PFSK-1 (cell line): ENCODE measurements at regions not wholly inside any gene's neighbourhood (a gene's known extent, or its start where the extent isn't known, plus 50 kb on each side); places are given as distances from the start of the nearest gene placed in this dataset.

Experiments
- FOXP2 ChIP-seq: optimal IDR thresholded peaks from 2 replicates; pipeline ENCODE3; 2011; ENCODE audit warnings: borderline replicate concordance, control low read depth, inconsistent platforms; ENCODE audit not compliant: insufficient read depth; ENCODE audit errors: extremely low read length, extremely low read depth
- POLR2AphosphoS5 ChIP-seq: IDR thresholded peaks from 2 replicates; pipeline ENCODE4 v1.6.1; 2012; ENCODE audit warnings: low read depth, mild to moderate bottlenecking, control low read depth, low read length, moderate library complexity
- SIN3A ChIP-seq: IDR thresholded peaks from 2 replicates; pipeline ENCODE4 v1.6.1; 2012; ENCODE audit warnings: mild to moderate bottlenecking, low read length, moderate library complexity, borderline replicate concordance; ENCODE audit not compliant: insufficient read depth
- TAF1 ChIP-seq: IDR thresholded peaks from 2 replicates; pipeline ENCODE4 v1.6.1; 2012; ENCODE audit warnings: low read length, control low read depth, borderline replicate concordance; ENCODE audit not compliant: insufficient read depth
- TF ChIP-seq, protein P1 (sequence below), 2 experiments: IDR thresholded peaks; 2 replicates each; pipeline versions ENCODE4 v1.6.1 to v1.8.0; 2011 to 2012; ENCODE audit warnings: low read depth in 2 of 2, low read length in 2 of 2, control low read depth in 1 of 2, inconsistent platforms in 1 of 2, mild to moderate bottlenecking in 1 of 2, moderate library complexity in 1 of 2; ENCODE audit not compliant: insufficient read depth in 1 of 2

- TF ChIP-seq, protein P1, sequence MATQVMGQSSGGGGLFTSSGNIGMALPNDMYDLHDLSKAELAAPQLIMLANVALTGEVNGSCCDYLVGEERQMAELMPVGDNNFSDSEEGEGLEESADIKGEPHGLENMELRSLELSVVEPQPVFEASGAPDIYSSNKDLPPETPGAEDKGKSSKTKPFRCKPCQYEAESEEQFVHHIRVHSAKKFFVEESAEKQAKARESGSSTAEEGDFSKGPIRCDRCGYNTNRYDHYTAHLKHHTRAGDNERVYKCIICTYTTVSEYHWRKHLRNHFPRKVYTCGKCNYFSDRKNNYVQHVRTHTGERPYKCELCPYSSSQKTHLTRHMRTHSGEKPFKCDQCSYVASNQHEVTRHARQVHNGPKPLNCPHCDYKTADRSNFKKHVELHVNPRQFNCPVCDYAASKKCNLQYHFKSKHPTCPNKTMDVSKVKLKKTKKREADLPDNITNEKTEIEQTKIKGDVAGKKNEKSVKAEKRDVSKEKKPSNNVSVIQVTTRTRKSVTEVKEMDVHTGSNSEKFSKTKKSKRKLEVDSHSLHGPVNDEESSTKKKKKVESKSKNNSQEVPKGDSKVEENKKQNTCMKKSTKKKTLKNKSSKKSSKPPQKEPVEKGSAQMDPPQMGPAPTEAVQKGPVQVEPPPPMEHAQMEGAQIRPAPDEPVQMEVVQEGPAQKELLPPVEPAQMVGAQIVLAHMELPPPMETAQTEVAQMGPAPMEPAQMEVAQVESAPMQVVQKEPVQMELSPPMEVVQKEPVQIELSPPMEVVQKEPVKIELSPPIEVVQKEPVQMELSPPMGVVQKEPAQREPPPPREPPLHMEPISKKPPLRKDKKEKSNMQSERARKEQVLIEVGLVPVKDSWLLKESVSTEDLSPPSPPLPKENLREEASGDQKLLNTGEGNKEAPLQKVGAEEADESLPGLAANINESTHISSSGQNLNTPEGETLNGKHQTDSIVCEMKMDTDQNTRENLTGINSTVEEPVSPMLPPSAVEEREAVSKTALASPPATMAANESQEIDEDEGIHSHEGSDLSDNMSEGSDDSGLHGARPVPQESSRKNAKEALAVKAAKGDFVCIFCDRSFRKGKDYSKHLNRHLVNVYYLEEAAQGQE (IDR thresholded peaks at IDR 0.05; ENCODE audit: insufficient read depth in 1 of 2, low read depth in 2 of 2, low read length in 2 of 2): no peak
- no peak for TF ChIP-seq POLR2AphosphoS5
Measured at GRCh38 chr4:151584101-151584500, 175.1 kb downstream of the FHIP1A start.

- TF ChIP-seq FOXP2: no peak
- TF ChIP-seq, protein P1 (IDR thresholded peaks at IDR 0.05; ENCODE audit: insufficient read depth in 1 of 2, low read depth in 2 of 2, low read length in 2 of 2): no peak
- TF ChIP-seq TAF1: no peak
Measured at GRCh38 chr4:151599863-151600262, 160.9 kb downstream of the GATB start.

GRCh38 chr4:151600432-151600831 lies 160.4 kb downstream of the GATB start:
- TF ChIP-seq, protein P1 (IDR thresholded peaks at IDR 0.05; ENCODE audit: insufficient read depth in 1 of 2, low read depth in 2 of 2, low read length in 2 of 2): no peak
- TF ChIP-seq SIN3A (no peak), FOXP2 (no peak), TAF1 (no peak), POLR2AphosphoS5 (no peak)

DNA sequence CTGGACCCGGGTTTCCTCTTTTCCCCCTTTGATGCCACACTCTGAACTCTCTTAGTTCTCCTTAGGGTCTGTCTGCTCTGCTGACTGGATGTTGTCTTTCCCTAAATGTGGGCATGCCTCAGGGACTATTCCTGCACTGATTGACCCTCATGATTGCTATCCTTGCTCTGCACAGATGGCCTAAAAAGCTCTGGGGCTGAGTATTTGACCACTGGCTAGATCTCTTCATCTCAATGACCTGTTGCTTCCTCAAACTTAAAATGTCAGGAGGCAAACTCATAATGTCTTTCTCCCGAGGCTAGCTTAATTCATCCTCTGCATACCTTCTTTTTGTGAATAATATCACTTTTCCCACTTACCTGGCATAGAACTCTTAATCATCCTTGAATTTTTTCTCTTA lies 157.4 kb downstream of the GATB start:
- TF ChIP-seq, protein P1 (IDR thresholded peaks at IDR 0.05; ENCODE audit: insufficient read depth in 1 of 2, low read depth in 2 of 2, low read length in 2 of 2): no peak
- TF ChIP-seq FOXP2: no peak
- TF ChIP-seq TAF1: no peak
- no peak for TF ChIP-seq SIN3A
- TF ChIP-seq POLR2AphosphoS5: no peak

- TF ChIP-seq POLR2AphosphoS5 (no peak), SIN3A (no peak), TAF1 (no peak), FOXP2 (no peak)
- TF ChIP-seq, protein P1 (IDR thresholded peaks at IDR 0.05; ENCODE audit: insufficient read depth in 1 of 2, low read depth in 2 of 2, low read length in 2 of 2): no peak
Measured at GRCh38 chr4:151604238-151604637, 156.6 kb downstream of the GATB start.
